ENCODE measurements at regions not wholly inside any gene's neighbourhood (a gene's known extent, or its start where the extent isn't known, plus 50 kb on each side); places are given as distances from the start of the nearest gene placed in this dataset.

GRCh38 chr4:130812117-130812765 is 1716.3 kb downstream of the C4orf33 start:
- Histone ChIP-seq H3K27ac (no peak overlapping the region), H3K27me3 (replicated peaks; ENCODE audit: insufficient read depth) (no peaks in the 10 kb centered on the region), H3K9me3 (no peaks in the 10 kb centered on the region), H3K4me1 (replicated peaks) (no peaks in the 10 kb centered on the region), H3K36me3 (no peaks in the 10 kb centered on the region), H3K4me3 (no peak overlapping the region)
- TF ChIP-seq POLR2AphosphoS5 (IDR thresholded peaks at IDR 0.05), result no peak
- intact Hi-C loops (cut with DNase I), result no loop called here
- no peak for DNase-seq (ENCODE audit: low spot score)
- 29% methylated on average over 2 of the region's 2 CpGs for WGBS

DNA sequence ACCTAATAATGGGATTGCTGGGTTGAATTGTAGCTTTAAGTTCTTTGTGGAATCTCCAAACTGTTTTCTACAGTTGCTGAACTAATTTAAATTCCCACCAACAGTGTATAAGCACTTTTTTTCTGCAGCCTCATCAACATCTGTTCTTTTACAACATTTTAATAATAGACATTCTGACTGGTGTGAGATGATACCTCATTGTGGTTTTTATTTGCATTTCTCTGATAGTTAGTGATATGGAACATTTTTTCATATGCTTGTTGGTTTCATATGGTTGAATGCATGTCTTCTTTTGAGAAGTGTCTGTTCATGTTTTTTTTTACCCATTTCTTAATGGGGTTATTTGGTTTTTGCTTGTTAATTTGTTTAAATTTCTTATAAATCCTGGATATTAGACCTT is 1718.9 kb downstream of the C4orf33 start:
- H3K4me3 ChIP-seq, result no peak overlapping the region
- H3K9me3 ChIP-seq, result no peaks in the 10 kb centered on the region
- H3K27ac ChIP-seq, result no peak overlapping the region
- no peaks in the 10 kb centered on the region for H3K27me3 ChIP-seq (replicated peaks; ENCODE audit: insufficient read depth)
- no peak for DNase-seq (ENCODE audit: low spot score)
- H3K36me3 ChIP-seq, result no peaks in the 10 kb centered on the region
- intact Hi-C loops (cut with DNase I), result no loop called here
- no peaks in the 10 kb centered on the region for H3K4me1 ChIP-seq (replicated peaks)
- TF ChIP-seq POLR2AphosphoS5 (IDR thresholded peaks at IDR 0.05) (no peak), POLR2A (IDR thresholded peaks at IDR 0.05) (no peak)

- H3K36me3 ChIP-seq, result no peaks in the 10 kb centered on the region
- TF ChIP-seq POLR2A (IDR thresholded peaks at IDR 0.05) (no peak), POLR2AphosphoS5 (IDR thresholded peaks at IDR 0.05) (no peak)
- TF ChIP-seq, protein P1, sequence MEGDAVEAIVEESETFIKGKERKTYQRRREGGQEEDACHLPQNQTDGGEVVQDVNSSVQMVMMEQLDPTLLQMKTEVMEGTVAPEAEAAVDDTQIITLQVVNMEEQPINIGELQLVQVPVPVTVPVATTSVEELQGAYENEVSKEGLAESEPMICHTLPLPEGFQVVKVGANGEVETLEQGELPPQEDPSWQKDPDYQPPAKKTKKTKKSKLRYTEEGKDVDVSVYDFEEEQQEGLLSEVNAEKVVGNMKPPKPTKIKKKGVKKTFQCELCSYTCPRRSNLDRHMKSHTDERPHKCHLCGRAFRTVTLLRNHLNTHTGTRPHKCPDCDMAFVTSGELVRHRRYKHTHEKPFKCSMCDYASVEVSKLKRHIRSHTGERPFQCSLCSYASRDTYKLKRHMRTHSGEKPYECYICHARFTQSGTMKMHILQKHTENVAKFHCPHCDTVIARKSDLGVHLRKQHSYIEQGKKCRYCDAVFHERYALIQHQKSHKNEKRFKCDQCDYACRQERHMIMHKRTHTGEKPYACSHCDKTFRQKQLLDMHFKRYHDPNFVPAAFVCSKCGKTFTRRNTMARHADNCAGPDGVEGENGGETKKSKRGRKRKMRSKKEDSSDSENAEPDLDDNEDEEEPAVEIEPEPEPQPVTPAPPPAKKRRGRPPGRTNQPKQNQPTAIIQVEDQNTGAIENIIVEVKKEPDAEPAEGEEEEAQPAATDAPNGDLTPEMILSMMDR (IDR thresholded peaks at IDR 0.05), result no peak
- WGBS, result 67% methylated on average over 1 of the region's 1 CpG
- intact Hi-C loops (cut with DNase I), result no loop called here
- no peak for DNase-seq (ENCODE audit: low spot score)
- no peak overlapping the region for H3K27ac ChIP-seq
- no peaks in the 10 kb centered on the region for H3K27me3 ChIP-seq (replicated peaks; ENCODE audit: insufficient read depth)
- no peak overlapping the region for H3K4me3 ChIP-seq
- H3K9me3 ChIP-seq, result no peaks in the 10 kb centered on the region
- no peaks in the 10 kb centered on the region for H3K4me1 ChIP-seq (replicated peaks)
Observed at GRCh38 chr4:130820448-130820847, 1724.5 kb downstream of the C4orf33 start.

- H3K4me1 ChIP-seq (replicated peaks), result no peaks in the 10 kb centered on the region
- H3K36me3 ChIP-seq, result no peaks in the 10 kb centered on the region
- H3K27ac ChIP-seq, result no peak overlapping the region
- H3K27me3 ChIP-seq (replicated peaks; ENCODE audit: insufficient read depth), result no peaks in the 10 kb centered on the region
- no peak overlapping the region for H3K4me3 ChIP-seq
- TF ChIP-seq, protein P1 (IDR thresholded peaks at IDR 0.05), result no peak
- TF ChIP-seq POLR2AphosphoS5 (IDR thresholded peaks at IDR 0.05) (no peak), POLR2A (IDR thresholded peaks at IDR 0.05) (no peak)
- WGBS, result 88% methylated on average over 2 of the region's 2 CpGs
- H3K9me3 ChIP-seq, result no peaks in the 10 kb centered on the region
- no peak for DNase-seq (ENCODE audit: low spot score)
- intact Hi-C loops (cut with DNase I), result no loop called here
Observed at GRCh38 chr4:130825284-130825683, 1729.3 kb downstream of the C4orf33 start.

- H3K9me3 ChIP-seq, result no peaks in the 10 kb centered on the region
- H3K4me3 ChIP-seq, result no peak overlapping the region
- no peak overlapping the region for H3K27ac ChIP-seq
- H3K27me3 ChIP-seq (replicated peaks; ENCODE audit: insufficient read depth), result no peaks in the 10 kb centered on the region
- intact Hi-C loops (cut with DNase I), result no loop called here
- TF ChIP-seq POLR2A (IDR thresholded peaks at IDR 0.05), result no peak
- TF ChIP-seq POLR2AphosphoS5 (IDR thresholded peaks at IDR 0.05), result no peak
- TF ChIP-seq, protein P1 (IDR thresholded peaks at IDR 0.05), result no peak
- WGBS, result 33% methylated on average over 5 of the region's 5 CpGs
- no peaks in the 10 kb centered on the region for H3K36me3 ChIP-seq
- no peak for DNase-seq (ENCODE audit: low spot score)
- no peaks in the 10 kb centered on the region for H3K4me1 ChIP-seq (replicated peaks)
Observed at GRCh38 chr4:130850019-130850524, 1754.1 kb downstream of the C4orf33 start.

GRCh38 chr4:130851107-130851506 is 1755.2 kb downstream of the C4orf33 start:
- 92% methylated on average over 2 of the region's 2 CpGs for WGBS
- Histone ChIP-seq H3K9me3 (no peaks in the 10 kb centered on the region), H3K4me1 (replicated peaks) (no peaks in the 10 kb centered on the region), H3K27me3 (replicated peaks; ENCODE audit: insufficient read depth) (no peaks in the 10 kb centered on the region), H3K4me3 (no peak overlapping the region), H3K27ac (no peak overlapping the region), H3K36me3 (no peaks in the 10 kb centered on the region)
- intact Hi-C loops (cut with DNase I), result no loop called here
- no peak for DNase-seq (ENCODE audit: low spot score)
- no peak for TF ChIP-seq POLR2AphosphoS5 (IDR thresholded peaks at IDR 0.05)
- no peak for TF ChIP-seq POLR2A (IDR thresholded peaks at IDR 0.05)
- TF ChIP-seq, protein P1 (IDR thresholded peaks at IDR 0.05), result no peak
